Spleen (tissue), 11 donors: ENCODE measurements at regions not wholly inside any gene's neighbourhood (a gene's known extent, or its start where the extent isn't known, plus 50 kb on each side); places are given as distances from the start of the nearest gene placed in this dataset.

ENCODE experiments used
- DNase-seq: peaks from one replicate; pipeline ENCODE4 v3.0.0-alpha.2; 2020
- H3K27ac ChIP-seq, 8 donors: fragments of 200-600 bp; sonication (generic) in 7 of 8; 1 replicate in 4 of 8; 2 replicates in 4 of 8; pipeline versions ENCODE4 v1.5.0 to v1.8.0; 2016 to 2021; ENCODE audit warnings: inconsistent platforms in 4 of 8, mild to moderate bottlenecking in 4 of 8, moderate library complexity in 1 of 8
- H3K27me3 ChIP-seq, 7 donors: fragments of 200-600 bp; sonication (generic) in 6 of 7; replicated peaks in 1 of 7; 1 replicate in 4 of 7; 2 replicates in 3 of 7; pipeline versions ENCODE4 v1.5.0 to v1.8.0; 2016 to 2021; ENCODE audit warnings: inconsistent platforms in 3 of 7, mild to moderate bottlenecking in 1 of 7
- H3K36me3 ChIP-seq, 6 donors: fragments of 200-600 bp; sonication (generic) in 5 of 6; 1 replicate in 4 of 6; 2 replicates in 2 of 6; pipeline versions ENCODE4 v1.5.0 to v1.8.0; 2016 to 2021; ENCODE audit warnings: inconsistent platforms in 2 of 6
- H3K4me1 ChIP-seq, 6 donors: fragments of 200-600 bp; sonication (generic) in 5 of 6; 1 replicate in 3 of 6; 2 replicates in 3 of 6; pipeline versions ENCODE4 v1.5.0 to v1.8.0; 2016 to 2021; ENCODE audit warnings: inconsistent platforms in 3 of 6
- H3K4me3 ChIP-seq, 8 donors: fragments of 200-600 bp; sonication (generic) in 7 of 8; 1 replicate in 4 of 8; 2 replicates in 4 of 8; pipeline versions ENCODE4 v1.5.0 to v1.8.0; 2016 to 2021; ENCODE audit warnings: inconsistent platforms in 4 of 8, mild to moderate bottlenecking in 4 of 8, moderate library complexity in 2 of 8
- H3K9me3 ChIP-seq, 8 donors: fragments of 200-600 bp; sonication (generic) in 7 of 8; 1 replicate in 4 of 8; 2 replicates in 4 of 8; pipeline versions ENCODE4 v1.5.0 to v1.8.0; 2016 to 2021; ENCODE audit warnings: inconsistent platforms in 4 of 8
- POLR2A ChIP-seq, 3 donors: fragments of 450-650 bp; IDR thresholded peaks; one replicate each; pipeline ENCODE4 v1.5.1; 2017; ENCODE audit warnings: antibody characterized with exemption in 3 of 3, mild to moderate bottlenecking in 1 of 3
- POLR2AphosphoS5 ChIP-seq, 3 donors: sonication (generic); formaldehyde crosslinking; IDR thresholded peaks; one replicate each; pipeline ENCODE4 v1.5.1; 2017; ENCODE audit warnings: antibody characterized with exemption in 3 of 3
- WGBS, 5 donors: extraction: QIAGEN DNeasy Blood & Tissue Kit in 3 of 5; methylation state at CpG; one replicate each; pipeline versions ENCODE4 v1.1.5 to v1.1.7; 2013 to 2018; 5-methylcytosine and 5-hydroxymethylcytosine counted together
- intact Hi-C: fragments of 100-400 bp; cut with DNase I; formaldehyde crosslinking; loops from one replicate; pipeline ENCODE4 v1.15.0; 2023; ENCODE audit warnings: low total_unique reads
- TF ChIP-seq, protein P1 (sequence below), 11 experiments: fragments of 200-600 bp in 7 of 11; fragments of 450-650 bp in 4 of 11; sonication (generic) in 4 of 11; IDR thresholded peaks in 8 of 11; conservative IDR thresholded peaks in 3 of 11; 1 replicate in 7 of 11; 2 replicates in 4 of 11; pipeline versions ENCODE4 v1.4.0 to v1.8.0; 2016 to 2021; ENCODE audit warnings: antibody characterized with exemption in 11 of 11, inconsistent platforms in 4 of 11, mild to moderate bottlenecking in 1 of 11
- donor health status: healthy with polysubstance abuse.
- donor health status: DM: no; HTN: no; CAD: no; lungs with moderate emphysema.
- donor health status: DM: no; HTN: no; CAD: no.
- donor health status: Bipolar disorder and iron deficiency.
- donor health status: healthy.
- donor health status: DM: no; HTN: no; CAD: no.
- donor health status: DM: yes; HTN: yes; CAD: no.

DNA sequence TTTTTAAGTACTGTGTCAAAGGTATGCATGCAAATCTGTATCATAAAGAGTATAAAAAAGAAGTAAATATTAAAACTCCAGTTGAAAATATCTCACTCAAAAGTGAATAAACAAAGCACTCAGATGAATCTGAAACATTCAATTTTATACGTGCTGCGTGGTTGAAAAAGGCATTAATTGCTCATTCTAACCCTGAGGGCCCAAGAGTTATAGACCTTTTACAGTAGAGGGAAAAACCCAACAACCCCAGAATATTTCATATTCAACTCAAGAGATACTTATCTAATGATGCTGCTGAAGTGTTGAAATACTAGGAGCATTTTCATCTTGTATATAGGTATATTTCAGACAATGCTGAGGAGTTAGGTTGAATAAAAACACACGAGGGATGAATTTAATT is 862.8 kb upstream of the CITED2 start:
- peaks cover 0 to 31% (median 13%) of the 10 kb centered on the region in 8 donors for H3K9me3 ChIP-seq
- H3K4me1 ChIP-seq = no peaks in the 10 kb centered on the region
- H3K27me3 ChIP-seq = no peaks in the 10 kb centered on the region
- TF ChIP-seq POLR2A (IDR thresholded peaks at IDR 0.05) (no peak), POLR2AphosphoS5 (IDR thresholded peaks at IDR 0.05) (no peak)
- TF ChIP-seq, protein P1, sequence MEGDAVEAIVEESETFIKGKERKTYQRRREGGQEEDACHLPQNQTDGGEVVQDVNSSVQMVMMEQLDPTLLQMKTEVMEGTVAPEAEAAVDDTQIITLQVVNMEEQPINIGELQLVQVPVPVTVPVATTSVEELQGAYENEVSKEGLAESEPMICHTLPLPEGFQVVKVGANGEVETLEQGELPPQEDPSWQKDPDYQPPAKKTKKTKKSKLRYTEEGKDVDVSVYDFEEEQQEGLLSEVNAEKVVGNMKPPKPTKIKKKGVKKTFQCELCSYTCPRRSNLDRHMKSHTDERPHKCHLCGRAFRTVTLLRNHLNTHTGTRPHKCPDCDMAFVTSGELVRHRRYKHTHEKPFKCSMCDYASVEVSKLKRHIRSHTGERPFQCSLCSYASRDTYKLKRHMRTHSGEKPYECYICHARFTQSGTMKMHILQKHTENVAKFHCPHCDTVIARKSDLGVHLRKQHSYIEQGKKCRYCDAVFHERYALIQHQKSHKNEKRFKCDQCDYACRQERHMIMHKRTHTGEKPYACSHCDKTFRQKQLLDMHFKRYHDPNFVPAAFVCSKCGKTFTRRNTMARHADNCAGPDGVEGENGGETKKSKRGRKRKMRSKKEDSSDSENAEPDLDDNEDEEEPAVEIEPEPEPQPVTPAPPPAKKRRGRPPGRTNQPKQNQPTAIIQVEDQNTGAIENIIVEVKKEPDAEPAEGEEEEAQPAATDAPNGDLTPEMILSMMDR (IDR thresholded peaks at IDR 0.05 in 8 of 11, conservative IDR thresholded peaks at IDR 0.05 in 3 of 11) = no peak
- H3K4me3 ChIP-seq = no peak overlapping the region
- intact Hi-C loops = no loop called here
- WGBS, 5 donors = 77 to 88% (median 84%) methylated on average over 3 of the region's 3 CpGs
- H3K27ac ChIP-seq = no peak overlapping the region
- no peak for DNase-seq
- H3K36me3 ChIP-seq = no peaks in the 10 kb centered on the region

DNA sequence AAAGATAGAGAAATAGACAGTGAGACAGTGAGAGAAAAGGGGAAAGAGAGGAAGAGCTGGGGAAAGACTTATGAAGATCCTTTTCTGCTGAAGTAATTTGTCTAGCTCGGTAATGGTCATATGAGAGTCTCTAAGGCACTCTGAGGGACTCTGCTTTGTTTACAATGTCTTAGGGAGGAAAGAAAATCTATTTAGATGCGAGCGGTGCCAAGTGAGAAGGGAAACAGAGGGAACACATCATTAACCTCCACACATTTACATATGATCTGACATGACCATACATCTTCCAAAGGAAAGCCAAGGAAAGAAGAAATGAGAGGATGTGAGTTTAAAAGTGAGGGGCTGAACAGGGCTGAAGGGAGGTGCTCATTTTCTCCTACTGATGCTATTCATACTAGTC is 862.3 kb upstream of the CITED2 start:
- Histone ChIP-seq H3K36me3 (no peaks in the 10 kb centered on the region), H3K4me1 (no peaks in the 10 kb centered on the region), H3K27ac (no peak overlapping the region), H3K4me3 (no peak overlapping the region), H3K9me3 (peaks cover 0 to 36% (median 18%) of the 10 kb centered on the region in 8 donors), H3K27me3 (no peaks in the 10 kb centered on the region)
- intact Hi-C loops = no loop called here
- no peak for DNase-seq
- TF ChIP-seq, protein P1 (IDR thresholded peaks at IDR 0.05 in 8 of 11, conservative IDR thresholded peaks at IDR 0.05 in 3 of 11) = no peak
- no peak for TF ChIP-seq POLR2AphosphoS5 (IDR thresholded peaks at IDR 0.05)
- TF ChIP-seq POLR2A (IDR thresholded peaks at IDR 0.05) = no peak
- WGBS, 5 donors = 76 to 84% (median 82%) methylated on average over 3 of the region's 3 CpGs

DNA sequence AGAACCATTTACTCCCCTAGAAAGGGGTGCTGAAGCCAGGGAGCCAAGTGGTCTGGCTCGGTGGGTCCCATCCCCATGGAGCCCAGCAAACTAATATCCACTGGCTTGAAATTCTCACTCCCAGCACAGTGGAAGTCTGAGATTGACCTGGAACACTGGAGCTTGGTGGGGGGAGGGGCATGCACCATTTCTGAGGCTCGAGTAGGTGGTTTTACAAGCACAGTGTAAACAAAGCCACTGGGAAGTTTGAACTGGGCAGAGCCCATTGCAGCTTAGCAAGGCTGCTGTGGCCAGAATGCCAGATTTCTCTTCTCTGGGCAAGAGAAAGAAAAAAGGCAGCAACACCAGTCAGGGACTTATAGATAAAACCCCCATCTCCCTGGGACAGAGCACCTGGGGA is 855.8 kb upstream of the CITED2 start:
- no peak for TF ChIP-seq POLR2A (IDR thresholded peaks at IDR 0.05)
- TF ChIP-seq POLR2AphosphoS5 (IDR thresholded peaks at IDR 0.05) = no peak
- TF ChIP-seq, protein P1 (IDR thresholded peaks at IDR 0.05 in 8 of 11, conservative IDR thresholded peaks at IDR 0.05 in 3 of 11) = no peak
- peaks cover 0 to 44% (median 20%) of the 10 kb centered on the region in 8 donors for H3K9me3 ChIP-seq
- peaks cover 0 to 6% (median 0%) of the 10 kb centered on the region in 6 donors for H3K4me1 ChIP-seq
- WGBS, 5 donors = 56 to 86% (median 72%) methylated on average over 1 to 2 of the region's 2 CpGs
- intact Hi-C loops = no loop called here
- H3K27ac ChIP-seq = no peak overlapping the region
- DNase-seq = no peak
- no peaks in the 10 kb centered on the region for H3K36me3 ChIP-seq
- no peak overlapping the region for H3K4me3 ChIP-seq
- no peaks in the 10 kb centered on the region for H3K27me3 ChIP-seq

DNA sequence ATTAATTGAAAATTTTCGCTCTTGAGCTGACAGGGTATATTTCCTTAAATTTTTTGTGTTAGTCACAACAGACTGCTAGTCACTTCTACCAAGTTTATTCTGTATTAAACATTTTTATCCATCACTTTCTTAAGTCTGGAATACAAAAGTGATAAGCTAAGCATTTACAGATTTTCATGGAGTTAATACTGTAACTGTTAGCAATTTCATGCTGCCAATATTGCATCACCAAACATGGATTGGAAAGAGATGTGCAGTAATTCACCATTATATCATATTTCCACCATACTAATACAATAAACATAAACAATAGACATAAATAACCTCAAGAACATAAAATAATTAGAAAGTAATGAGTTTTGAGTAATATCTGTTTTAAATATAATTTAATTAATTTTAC is 854.0 kb upstream of the CITED2 start:
- Histone ChIP-seq H3K4me3 (no peak overlapping the region), H3K4me1 (peaks cover 0 to 6% (median 0%) of the 10 kb centered on the region in 6 donors), H3K27ac (no peak overlapping the region), H3K9me3 (peaks cover 0 to 29% (median 12%) of the 10 kb centered on the region in 8 donors), H3K27me3 (no peaks in the 10 kb centered on the region), H3K36me3 (no peaks in the 10 kb centered on the region)
- no peak for DNase-seq
- TF ChIP-seq, protein P1 (IDR thresholded peaks at IDR 0.05 in 8 of 11, conservative IDR thresholded peaks at IDR 0.05 in 3 of 11) = no peak
- TF ChIP-seq POLR2AphosphoS5 (IDR thresholded peaks at IDR 0.05) (no peak), POLR2A (IDR thresholded peaks at IDR 0.05) (no peak)
- intact Hi-C loops = no loop called here
- WGBS, 5 donors = 71 to 90% (median 83%) methylated on average over 1 of the region's 1 CpG
